HT1080 (cell line): ENCODE measurements at regions not wholly inside any gene's neighbourhood (a gene's known extent, or its start where the extent isn't known, plus 50 kb on each side); places are given as distances from the start of the nearest gene placed in this dataset.

Source experiments
- DNase-seq: peaks from one replicate; pipeline ENCODE4 v3.0.0-alpha.2; 2015; ENCODE audit warnings: low read depth

DNA sequence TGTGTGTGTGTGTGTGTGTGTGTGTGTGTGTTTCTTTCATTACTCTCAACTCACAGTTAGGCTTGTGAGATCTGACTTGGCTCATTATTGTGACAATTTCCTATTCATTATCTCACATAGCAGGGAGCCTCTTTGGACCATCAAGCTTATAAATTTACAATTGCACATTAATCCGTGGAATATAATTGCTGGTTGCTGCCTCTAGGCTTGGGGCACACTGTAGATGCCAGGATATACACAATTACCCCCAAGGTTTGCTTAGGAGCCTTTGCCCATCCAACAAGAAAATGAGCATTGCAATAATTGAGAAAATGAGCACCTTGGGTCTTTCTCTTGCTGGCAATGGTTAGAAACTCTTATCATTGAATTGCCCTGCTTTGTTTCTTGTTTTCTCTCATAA is 161.6 kb upstream of the DMRTA1 start:
- DNase-seq: no peak

DNA sequence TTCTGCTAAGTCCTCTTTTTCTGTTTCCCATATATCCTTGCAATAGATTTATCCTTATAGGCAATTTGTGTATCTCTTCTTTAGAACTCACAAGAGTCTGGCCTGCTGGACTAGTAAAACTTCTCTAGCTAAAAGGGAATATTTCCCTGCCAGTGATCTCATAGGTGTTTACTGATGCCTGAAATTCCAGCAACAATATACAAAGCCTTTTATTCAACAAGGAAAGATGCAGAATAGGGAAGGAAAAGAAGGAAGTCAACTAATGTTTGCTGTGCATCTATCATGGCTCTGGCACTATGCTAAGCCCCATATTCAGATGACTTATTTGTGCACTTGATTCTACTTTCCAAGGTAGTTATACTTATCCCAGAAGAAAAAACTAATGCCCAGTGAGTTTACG is 160.0 kb upstream of the DMRTA1 start:
- no peak for DNase-seq

DNA sequence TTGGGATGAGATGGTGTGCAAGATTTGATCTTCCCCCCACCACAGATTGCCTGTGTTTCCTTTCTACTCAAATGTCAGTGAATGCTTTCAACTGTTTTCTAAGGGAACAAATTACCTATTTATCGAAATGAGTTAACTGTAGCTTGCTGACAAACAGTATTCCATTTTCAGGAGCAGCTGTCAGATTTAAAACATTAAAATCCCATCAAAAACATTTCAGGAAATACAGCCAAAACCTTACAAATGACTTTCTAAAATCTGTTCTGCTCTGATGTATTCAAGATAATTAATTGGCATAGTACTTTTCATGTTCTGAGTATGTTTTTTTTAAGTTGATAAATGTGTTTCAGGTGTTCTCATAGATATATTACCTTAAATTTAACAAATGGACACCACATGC is 158.0 kb upstream of the DMRTA1 start:
- no peak for DNase-seq

DNA sequence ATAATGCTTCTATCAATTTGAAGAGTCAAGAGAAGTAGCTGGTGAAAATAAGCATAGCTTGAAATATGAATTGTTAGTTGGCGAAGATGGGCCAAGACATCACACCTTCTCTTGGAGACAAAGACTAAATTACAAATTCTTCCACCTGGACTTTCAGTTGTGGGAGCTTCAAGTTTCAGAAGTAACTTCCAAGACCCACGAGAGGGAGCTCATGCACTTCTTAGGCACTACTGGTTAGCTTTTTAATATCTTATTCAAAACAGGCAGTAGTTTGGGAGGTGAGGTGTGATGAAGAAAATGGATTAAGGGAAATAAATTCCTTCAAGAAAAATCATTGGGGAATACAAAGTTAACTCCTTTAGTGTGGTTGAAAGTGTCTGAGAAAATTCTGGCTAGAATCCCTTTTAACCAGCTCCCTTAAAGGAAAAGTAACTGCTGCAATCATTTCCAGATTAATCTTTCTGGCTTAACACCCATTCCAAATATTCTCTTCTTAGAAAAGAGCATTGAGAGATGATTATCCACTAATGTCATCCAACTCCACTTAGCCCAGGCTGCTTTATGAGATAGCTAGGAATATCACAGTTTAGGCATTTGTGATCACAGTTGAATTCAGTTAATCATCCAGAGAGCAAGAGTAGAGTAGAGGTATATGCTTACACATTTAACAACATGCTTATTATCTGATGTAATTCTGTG is 139.5 kb upstream of the DMRTA1 start:
- peak; percentile 45 for DNase-seq

GRCh38 chr9:22308177-22308576 is 138.4 kb upstream of the DMRTA1 start:
- no peak for DNase-seq

DNA sequence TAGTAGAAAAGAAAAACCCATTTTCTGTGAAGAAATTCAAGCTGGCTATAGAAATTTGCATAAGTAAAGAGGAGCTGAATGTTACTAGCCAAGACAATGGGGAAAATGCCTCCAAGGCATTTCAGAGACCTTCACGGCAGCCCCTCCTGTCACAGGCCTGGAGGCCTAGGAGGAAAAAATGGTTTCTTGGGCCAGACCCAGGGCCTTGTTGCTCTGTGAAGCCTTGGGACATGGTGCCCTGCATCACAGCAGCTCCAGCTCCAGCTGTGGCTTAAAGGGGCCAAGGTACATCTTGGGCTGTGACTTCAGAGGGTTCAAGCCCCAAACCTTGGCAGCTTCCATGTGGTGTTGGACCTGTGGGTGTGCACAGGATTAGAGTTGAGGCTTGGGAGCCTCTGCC is 130.0 kb upstream of the DMRTA1 start:
- DNase-seq: no peak

- DNase-seq: no peak
Measured at GRCh38 chr9:22331533-22331932, 115.1 kb upstream of the DMRTA1 start.

DNA sequence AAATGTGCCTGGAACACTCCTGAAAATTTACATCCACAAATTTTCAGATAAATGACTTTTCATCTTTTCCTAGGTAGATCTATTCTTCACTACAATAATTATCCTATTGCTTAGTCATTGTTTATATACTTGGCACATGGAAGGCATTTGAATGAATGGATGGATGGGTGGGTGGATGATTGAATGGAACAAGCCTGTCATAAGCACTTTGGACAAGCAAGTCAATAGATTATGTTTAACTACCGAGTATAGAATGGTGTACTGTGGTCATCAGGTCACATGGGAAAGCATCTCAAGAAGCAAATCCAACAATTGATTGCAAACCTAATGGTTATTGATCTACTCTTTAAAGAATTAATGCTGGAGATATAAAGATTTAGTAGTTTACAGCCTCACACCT is 114.4 kb upstream of the DMRTA1 start:
- no peak for DNase-seq

- DNase-seq: no peak
Measured at GRCh38 chr9:22337261-22337660, 109.4 kb upstream of the DMRTA1 start.

DNA sequence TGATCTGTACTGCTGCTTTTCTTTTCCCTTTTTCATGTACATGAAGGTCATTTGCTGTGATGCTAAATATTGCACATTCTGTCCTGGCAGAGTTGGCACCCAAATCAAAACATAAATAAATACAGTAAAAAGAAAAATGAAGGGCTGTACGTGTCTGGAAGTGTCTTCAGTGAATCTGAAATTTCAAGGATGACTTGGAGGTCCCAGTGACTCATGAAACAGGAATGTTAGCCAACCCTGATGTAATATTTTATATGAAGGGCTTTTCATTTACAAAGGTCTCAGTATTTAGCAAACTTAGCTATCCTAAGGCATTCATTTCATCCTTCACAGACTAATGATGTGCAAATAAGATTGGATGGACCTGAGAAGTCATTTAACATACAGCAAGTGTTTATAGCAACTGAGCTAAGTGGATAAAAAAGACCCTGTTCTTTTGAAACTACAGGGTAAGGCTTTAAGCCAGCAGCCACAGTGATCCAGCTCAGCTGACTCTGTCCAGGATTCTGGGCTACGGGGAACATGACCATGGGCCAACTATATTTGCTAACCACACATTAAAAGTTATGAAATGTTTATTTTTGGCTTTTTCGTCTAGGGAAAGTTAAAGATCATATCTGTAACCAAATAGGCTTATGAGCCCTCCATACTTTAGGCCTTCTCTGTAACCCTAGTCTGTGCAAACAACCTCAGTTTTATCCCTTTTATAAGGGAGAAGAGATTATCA is 104.0 kb upstream of the DMRTA1 start:
- peak; percentile 82 for DNase-seq

DNA sequence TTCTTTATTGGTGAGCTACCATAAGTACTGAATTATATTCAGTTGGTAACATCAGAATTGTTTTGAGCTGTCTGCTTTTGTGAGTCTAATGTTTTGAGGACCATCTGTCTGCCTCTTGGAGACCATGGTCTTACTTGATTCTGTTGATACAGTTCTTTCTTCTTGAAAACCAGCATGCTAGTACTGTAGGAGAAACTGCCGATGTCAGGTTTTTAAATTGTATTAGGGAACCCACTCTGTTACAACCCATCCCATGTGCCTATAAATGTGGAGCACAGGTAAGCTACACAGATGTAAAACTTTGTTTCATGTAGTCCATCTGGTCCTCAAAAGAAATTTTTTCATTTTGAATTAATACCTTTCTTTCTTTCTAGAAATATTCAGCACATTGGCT is 103.4 kb upstream of the DMRTA1 start:
- no peak for DNase-seq

DNA sequence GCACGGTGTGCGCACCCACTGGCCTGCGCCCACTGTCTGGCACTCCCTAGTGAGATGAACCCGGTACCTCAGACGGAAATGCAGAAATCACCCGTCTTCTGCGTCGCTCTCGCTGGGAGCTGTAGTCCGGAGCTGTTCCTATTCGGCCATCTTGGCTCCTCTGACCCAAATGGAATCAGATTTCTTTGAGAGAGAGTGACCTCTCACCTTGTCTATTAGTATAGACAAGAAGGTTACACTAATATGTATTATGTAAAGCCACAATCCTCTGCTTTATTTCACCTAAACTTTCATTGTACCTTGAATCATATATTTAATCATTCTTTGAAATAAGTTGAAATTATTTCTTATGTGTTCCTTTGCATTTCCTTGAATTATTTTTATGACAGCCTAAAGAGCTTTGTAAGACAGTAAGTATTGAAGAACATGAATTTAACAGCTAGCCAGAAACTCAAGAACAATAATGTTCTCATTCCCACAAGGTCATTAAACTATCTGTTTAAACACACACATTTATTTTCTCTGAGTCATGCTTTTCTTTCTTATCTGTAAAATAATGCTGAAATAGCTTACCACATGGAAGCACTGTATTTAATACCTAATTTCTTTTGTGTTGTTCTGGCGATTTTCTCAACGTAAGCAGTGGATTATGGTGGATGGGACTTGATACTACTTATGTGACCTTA is 91.8 kb upstream of the DMRTA1 start:
- no peak for DNase-seq

GRCh38 chr9:22356985-22357384 is 89.6 kb upstream of the DMRTA1 start:
- no peak for DNase-seq

- DNase-seq: no peak
Measured at GRCh38 chr9:22363421-22363887, 83.2 kb upstream of the DMRTA1 start.

GRCh38 chr9:22373636-22374035 is 73.0 kb upstream of the DMRTA1 start:
- DNase-seq: no peak

GRCh38 chr9:22374051-22374450 is 72.6 kb upstream of the DMRTA1 start:
- DNase-seq: no peak

DNA sequence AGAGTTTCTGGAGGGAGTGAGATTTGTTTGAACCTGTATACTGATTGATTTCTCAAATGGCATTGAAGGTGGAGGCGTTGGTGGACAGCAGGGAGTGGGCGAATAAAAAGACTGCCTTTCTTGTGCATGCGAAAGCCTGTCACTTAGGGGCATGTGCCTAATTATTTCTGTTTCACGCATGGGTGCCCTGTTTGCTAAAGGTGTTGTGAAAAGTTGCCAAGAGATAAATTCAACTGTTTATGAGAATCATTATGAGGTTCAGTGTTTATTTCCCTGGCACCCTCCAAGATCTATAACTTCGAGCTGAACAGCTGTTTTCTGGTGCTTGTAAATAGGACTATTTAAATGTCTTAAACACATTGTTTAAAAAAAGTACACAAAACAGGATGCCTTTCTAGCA is 67.4 kb upstream of the DMRTA1 start:
- DNase-seq: no peak

DNA sequence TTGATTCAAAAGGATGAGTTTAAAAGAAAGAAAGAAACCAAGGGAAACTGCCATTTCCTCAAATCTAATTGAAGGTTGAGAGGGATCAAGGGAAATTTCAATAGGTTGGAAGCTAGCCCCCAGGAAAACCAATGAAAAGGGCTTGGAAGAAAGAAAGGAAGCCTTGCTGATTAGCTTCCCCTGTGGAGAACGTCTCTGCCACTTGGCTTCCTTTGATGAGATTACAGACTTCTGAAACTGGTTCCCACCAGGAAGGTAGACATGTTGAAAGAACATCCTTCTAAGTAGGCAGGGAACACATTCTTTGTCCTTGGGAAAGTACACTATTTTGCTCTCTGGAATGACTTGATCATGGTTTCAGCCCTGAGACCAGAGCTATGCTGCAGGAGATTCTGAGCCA is 65.5 kb upstream of the DMRTA1 start:
- no peak for DNase-seq

- no peak for DNase-seq
Measured at GRCh38 chr9:22382331-22382730, 64.3 kb upstream of the DMRTA1 start.

DNA sequence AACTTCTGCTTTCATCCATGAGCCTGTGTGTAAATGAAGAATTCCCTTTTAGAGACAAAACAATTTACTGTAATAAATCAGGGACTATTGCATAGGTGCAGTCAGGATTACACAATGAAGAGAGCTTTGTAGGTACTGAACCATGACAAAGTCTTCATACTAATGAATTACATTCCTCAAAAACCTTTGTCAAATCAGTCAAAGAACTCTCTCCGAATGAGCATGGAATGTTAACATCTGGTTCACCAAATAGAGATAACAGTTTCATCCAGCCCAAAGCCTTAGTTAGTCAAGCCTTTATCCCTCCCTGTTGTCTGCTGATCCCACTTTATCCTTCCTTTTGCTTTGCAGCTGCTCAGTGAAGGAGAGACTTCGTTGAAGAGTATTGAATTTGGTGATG is 62.9 kb upstream of the DMRTA1 start:
- no peak for DNase-seq

- DNase-seq: no peak
Measured at GRCh38 chr9:22389271-22389670, 57.4 kb upstream of the DMRTA1 start.

- no peak for DNase-seq
Measured at GRCh38 chr9:22392523-22392922, 54.1 kb upstream of the DMRTA1 start.
